ENCODE measurements at regions not wholly inside any gene's neighbourhood (a gene's known extent, or its start where the extent isn't known, plus 50 kb on each side); places are given as distances from the start of the nearest gene placed in this dataset.

DNA sequence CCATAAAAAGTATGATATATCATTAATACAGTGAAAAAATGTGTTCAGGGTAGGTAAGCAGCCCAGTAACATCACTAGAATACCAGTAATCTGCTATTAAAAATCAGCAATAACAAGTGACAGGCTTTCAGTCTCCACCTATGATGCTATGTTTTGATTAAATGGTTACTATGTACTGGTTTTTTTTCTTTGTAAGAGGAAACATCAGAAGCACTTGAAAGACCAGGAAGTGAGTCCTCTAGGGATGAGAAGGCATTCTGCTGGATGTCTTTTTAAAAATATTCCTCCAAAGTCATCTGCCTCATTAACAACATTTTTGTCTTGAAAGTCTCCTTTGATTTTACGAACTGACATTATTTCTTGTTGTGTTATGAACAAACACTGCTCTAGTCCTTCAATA is 136.0 kb upstream of the FAM98A start:
- H3K27ac ChIP-seq (ENCODE audit: low read depth, low read length, poor library complexity, severe bottlenecking) = no peak overlapping the region
- CTCF ChIA-PET = no interaction called here
- H3K36me3 ChIP-seq (ENCODE audit: insufficient read depth, low read length, poor library complexity, severe bottlenecking) = no peaks in the 10 kb centered on the region

DNA sequence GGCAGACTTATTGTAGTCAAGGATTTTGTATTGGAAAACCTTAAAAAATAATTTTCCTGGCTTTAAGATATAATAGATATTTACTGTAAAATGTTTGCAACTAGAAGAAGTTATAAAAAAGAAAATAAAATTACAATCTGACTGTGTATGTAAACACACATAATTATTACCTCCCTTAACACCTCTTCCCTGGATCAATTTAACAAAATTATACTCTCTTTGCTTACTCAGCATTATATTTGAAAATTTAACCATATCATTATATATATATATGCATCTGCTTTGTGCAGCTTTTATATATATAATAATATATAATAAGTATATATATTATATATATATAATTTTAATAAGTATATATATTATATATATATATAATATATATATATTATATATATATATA is 131.7 kb upstream of the FAM98A start:
- DNase-seq (ENCODE audit: low spot score) = no peak
- TF ChIP-seq, protein P1, sequence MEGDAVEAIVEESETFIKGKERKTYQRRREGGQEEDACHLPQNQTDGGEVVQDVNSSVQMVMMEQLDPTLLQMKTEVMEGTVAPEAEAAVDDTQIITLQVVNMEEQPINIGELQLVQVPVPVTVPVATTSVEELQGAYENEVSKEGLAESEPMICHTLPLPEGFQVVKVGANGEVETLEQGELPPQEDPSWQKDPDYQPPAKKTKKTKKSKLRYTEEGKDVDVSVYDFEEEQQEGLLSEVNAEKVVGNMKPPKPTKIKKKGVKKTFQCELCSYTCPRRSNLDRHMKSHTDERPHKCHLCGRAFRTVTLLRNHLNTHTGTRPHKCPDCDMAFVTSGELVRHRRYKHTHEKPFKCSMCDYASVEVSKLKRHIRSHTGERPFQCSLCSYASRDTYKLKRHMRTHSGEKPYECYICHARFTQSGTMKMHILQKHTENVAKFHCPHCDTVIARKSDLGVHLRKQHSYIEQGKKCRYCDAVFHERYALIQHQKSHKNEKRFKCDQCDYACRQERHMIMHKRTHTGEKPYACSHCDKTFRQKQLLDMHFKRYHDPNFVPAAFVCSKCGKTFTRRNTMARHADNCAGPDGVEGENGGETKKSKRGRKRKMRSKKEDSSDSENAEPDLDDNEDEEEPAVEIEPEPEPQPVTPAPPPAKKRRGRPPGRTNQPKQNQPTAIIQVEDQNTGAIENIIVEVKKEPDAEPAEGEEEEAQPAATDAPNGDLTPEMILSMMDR (conservative IDR thresholded peaks at IDR 0.05; ENCODE audit: low read depth, low read length) = no peak
- no peak for TF ChIP-seq EZH2 (IDR thresholded peaks at IDR 0.05; ENCODE audit: borderline replicate concordance, low read depth, low read length, poor library complexity, severe bottlenecking)
- no peak overlapping the region for H3K27ac ChIP-seq (ENCODE audit: low read depth, low read length, poor library complexity, severe bottlenecking)
- H3K4me1 ChIP-seq (ENCODE audit: insufficient read depth, low read length, poor library complexity, severe bottlenecking) = peaks cover 4% of the 10 kb centered on the region
- H3K9me3 ChIP-seq (ENCODE audit: low read depth, low read length, poor library complexity, severe bottlenecking) = no peaks in the 10 kb centered on the region
- ChIA-PET CTCF (no interaction called here), POLR2A (ENCODE audit: low non-redundant PET) (no interaction called here)
- intact Hi-C loops (cut with micrococcal nuclease; ENCODE audit: unreplicated experiment) = no loop called here
- H3K36me3 ChIP-seq (ENCODE audit: insufficient read depth, low read length, poor library complexity, severe bottlenecking) = no peaks in the 10 kb centered on the region
- no peaks in the 10 kb centered on the region for H3K27me3 ChIP-seq (replicated peaks; ENCODE audit: insufficient read depth, low read depth, low read length, poor library complexity)
- BruUV-seq (replicated peaks) = no TSS peak
- no peak overlapping the region for H3K4me3 ChIP-seq (ENCODE audit: low read depth, low read length, poor library complexity, severe bottlenecking)

More for the DNA sequence above, 136.0 kb upstream of the FAM98A start:
- POLR2A ChIA-PET (ENCODE audit: low non-redundant PET) = no interaction called here
- Histone ChIP-seq H3K4me3 (ENCODE audit: low read depth, low read length, poor library complexity, severe bottlenecking) (no peak overlapping the region), H3K27me3 (replicated peaks; ENCODE audit: insufficient read depth, low read depth, low read length, poor library complexity) (no peaks in the 10 kb centered on the region), H3K4me1 (ENCODE audit: insufficient read depth, low read length, poor library complexity, severe bottlenecking) (no peaks in the 10 kb centered on the region), H3K9me3 (ENCODE audit: low read depth, low read length, poor library complexity, severe bottlenecking) (no peaks in the 10 kb centered on the region)
- DNase-seq (ENCODE audit: low spot score) = no peak
- no TSS peak for BruUV-seq (replicated peaks)
- TF ChIP-seq, protein P1 (conservative IDR thresholded peaks at IDR 0.05; ENCODE audit: low read depth, low read length) = no peak
- no peak for TF ChIP-seq EZH2 (IDR thresholded peaks at IDR 0.05; ENCODE audit: borderline replicate concordance, low read depth, low read length, poor library complexity, severe bottlenecking)
- intact Hi-C loops (cut with micrococcal nuclease; ENCODE audit: unreplicated experiment) = no loop called here

DNA sequence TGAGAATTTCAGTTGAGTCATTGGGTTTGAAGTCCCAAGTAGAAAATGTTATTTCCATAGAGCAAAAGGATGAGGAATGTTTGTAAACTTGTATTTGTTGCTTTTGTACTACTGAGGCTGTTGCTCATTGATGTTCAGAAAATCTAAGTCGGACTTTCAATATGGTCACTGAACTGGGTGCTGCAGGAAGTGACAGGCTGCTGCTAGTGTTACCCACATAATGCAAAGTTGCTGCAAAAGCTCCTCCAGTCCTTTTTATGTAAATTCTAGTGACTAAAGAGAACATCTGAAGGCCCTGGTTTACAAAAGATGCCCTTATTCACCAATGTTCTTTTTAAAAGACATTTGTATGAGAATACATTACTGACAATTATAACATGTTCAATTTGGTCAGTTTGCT is 131.1 kb upstream of the FAM98A start:
- H3K27ac ChIP-seq (ENCODE audit: low read depth, low read length, poor library complexity, severe bottlenecking) = no peak overlapping the region
- intact Hi-C loops (cut with micrococcal nuclease; ENCODE audit: unreplicated experiment) = no loop called here
- H3K4me1 ChIP-seq (ENCODE audit: insufficient read depth, low read length, poor library complexity, severe bottlenecking) = peaks cover 4% of the 10 kb centered on the region
- DNase-seq (ENCODE audit: low spot score) = no peak
- H3K36me3 ChIP-seq (ENCODE audit: insufficient read depth, low read length, poor library complexity, severe bottlenecking) = no peaks in the 10 kb centered on the region
- no TSS peak for BruUV-seq (replicated peaks)
- no peaks in the 10 kb centered on the region for H3K9me3 ChIP-seq (ENCODE audit: low read depth, low read length, poor library complexity, severe bottlenecking)
- no peak overlapping the region for H3K4me3 ChIP-seq (ENCODE audit: low read depth, low read length, poor library complexity, severe bottlenecking)
- ChIA-PET POLR2A (ENCODE audit: low non-redundant PET) (no interaction called here), CTCF (no interaction called here)
- no peaks in the 10 kb centered on the region for H3K27me3 ChIP-seq (replicated peaks; ENCODE audit: insufficient read depth, low read depth, low read length, poor library complexity)
- TF ChIP-seq, protein P1 (conservative IDR thresholded peaks at IDR 0.05; ENCODE audit: low read depth, low read length) = no peak
- TF ChIP-seq EZH2 (IDR thresholded peaks at IDR 0.05; ENCODE audit: borderline replicate concordance, low read depth, low read length, poor library complexity, severe bottlenecking) = no peak
